ENCODE measurements at regions not wholly inside any gene's neighbourhood (a gene's known extent, or its start where the extent isn't known, plus 50 kb on each side); places are given as distances from the start of the nearest gene placed in this dataset.

GRCh38 chr2:49289711-49290110, 135.4 kb upstream of the FSHR start:
- DNase-seq (ENCODE audit: low read depth, low spot score) (no peak), FAIRE-seq (no peak)
- Histone ChIP-seq H3K9ac (ENCODE audit: control insufficient read depth, extremely low read depth, insufficient read depth, low read length) (no peak overlapping the region), H3K36me3 (ENCODE audit: control insufficient read depth in 2 of 2, extremely low read depth in 1 of 2, insufficient read depth in 2 of 2, low read length in 2 of 2) (no peaks in the 10 kb centered on the region), H2AFZ (ENCODE audit: control insufficient read depth, low read length) (no peak overlapping the region), H3K4me3 (ENCODE audit: control insufficient read depth in 2 of 3, extremely low read depth in 1 of 3, insufficient read depth in 2 of 3, low read depth in 1 of 3, low read length in 3 of 3) (no peak overlapping the region), H3K79me2 (ENCODE audit: control insufficient read depth, insufficient read depth, low read length) (no peaks in the 10 kb centered on the region), H3K9me1 (ENCODE audit: control insufficient read depth, extremely low read depth, insufficient read depth, low read length) (no peaks in the 10 kb centered on the region), H3K27ac (ENCODE audit: control insufficient read depth, insufficient read depth, low read length) (no peak overlapping the region), H3K4me2 (ENCODE audit: control insufficient read depth, extremely low read depth, insufficient read depth, low read depth, low read length) (no peak overlapping the region), H3K9me3 (ENCODE audit: control insufficient read depth, low read depth, low read length) (no peaks in the 10 kb centered on the region), H4K20me1 (ENCODE audit: control insufficient read depth, extremely low read depth, insufficient read depth, low read length) (no peaks in the 10 kb centered on the region), H3K27me3 (ENCODE audit: control insufficient read depth, extremely low read depth, insufficient read depth, low read length) (no peaks in the 10 kb centered on the region), H3K4me1 (ENCODE audit: control insufficient read depth, extremely low read depth, insufficient read depth, low read length) (no peaks in the 10 kb centered on the region)
- TF ChIP-seq EZH2 (IDR thresholded peaks at IDR 0.05; ENCODE audit: low read length) (no peak), CTCF (optimal IDR thresholded peaks at IDR 0.05 in 1 of 3, IDR thresholded peaks at IDR 0.05 in 1 of 3, conservative IDR thresholded peaks at IDR 0.05 in 1 of 3; ENCODE audit: extremely low read depth in 1 of 3, insufficient read depth in 2 of 3, low read length in 3 of 3) (no peak)
- dilution Hi-C loops (cut with MboI; ENCODE audit: extremely low pct_ligation_motif_present, low sequenced_read_pairs) = no loop called here

- Histone ChIP-seq H3K9me3 (ENCODE audit: control insufficient read depth, low read depth, low read length) (no peaks in the 10 kb centered on the region), H3K27ac (ENCODE audit: control insufficient read depth, insufficient read depth, low read length) (no peak overlapping the region), H3K9me1 (ENCODE audit: control insufficient read depth, extremely low read depth, insufficient read depth, low read length) (no peaks in the 10 kb centered on the region), H4K20me1 (ENCODE audit: control insufficient read depth, extremely low read depth, insufficient read depth, low read length) (no peaks in the 10 kb centered on the region), H3K27me3 (ENCODE audit: control insufficient read depth, extremely low read depth, insufficient read depth, low read length) (no peaks in the 10 kb centered on the region), H2AFZ (ENCODE audit: control insufficient read depth, low read length) (no peak overlapping the region), H3K9ac (ENCODE audit: control insufficient read depth, extremely low read depth, insufficient read depth, low read length) (no peak overlapping the region), H3K4me2 (ENCODE audit: control insufficient read depth, extremely low read depth, insufficient read depth, low read depth, low read length) (no peak overlapping the region), H3K79me2 (ENCODE audit: control insufficient read depth, insufficient read depth, low read length) (no peaks in the 10 kb centered on the region), H3K36me3 (ENCODE audit: control insufficient read depth in 2 of 2, extremely low read depth in 1 of 2, insufficient read depth in 2 of 2, low read length in 2 of 2) (no peaks in the 10 kb centered on the region), H3K4me3 (ENCODE audit: control insufficient read depth in 2 of 3, extremely low read depth in 1 of 3, insufficient read depth in 2 of 3, low read depth in 1 of 3, low read length in 3 of 3) (no peak overlapping the region), H3K4me1 (ENCODE audit: control insufficient read depth, extremely low read depth, insufficient read depth, low read length) (no peaks in the 10 kb centered on the region)
- FAIRE-seq (no peak), DNase-seq (ENCODE audit: low read depth, low spot score) (no peak)
- dilution Hi-C loops (cut with MboI; ENCODE audit: extremely low pct_ligation_motif_present, low sequenced_read_pairs) = no loop called here
- TF ChIP-seq CTCF (optimal IDR thresholded peaks at IDR 0.05 in 1 of 3, IDR thresholded peaks at IDR 0.05 in 1 of 3, conservative IDR thresholded peaks at IDR 0.05 in 1 of 3; ENCODE audit: extremely low read depth in 1 of 3, insufficient read depth in 2 of 3, low read length in 3 of 3) = no peak
- no peak for TF ChIP-seq EZH2 (IDR thresholded peaks at IDR 0.05; ENCODE audit: low read length)
Observed at GRCh38 chr2:49288902-49289700, 134.8 kb upstream of the FSHR start.
